ENCODE measurements at regions not wholly inside any gene's neighbourhood (a gene's known extent, or its start where the extent isn't known, plus 50 kb on each side); places are given as distances from the start of the nearest gene placed in this dataset.

DNA sequence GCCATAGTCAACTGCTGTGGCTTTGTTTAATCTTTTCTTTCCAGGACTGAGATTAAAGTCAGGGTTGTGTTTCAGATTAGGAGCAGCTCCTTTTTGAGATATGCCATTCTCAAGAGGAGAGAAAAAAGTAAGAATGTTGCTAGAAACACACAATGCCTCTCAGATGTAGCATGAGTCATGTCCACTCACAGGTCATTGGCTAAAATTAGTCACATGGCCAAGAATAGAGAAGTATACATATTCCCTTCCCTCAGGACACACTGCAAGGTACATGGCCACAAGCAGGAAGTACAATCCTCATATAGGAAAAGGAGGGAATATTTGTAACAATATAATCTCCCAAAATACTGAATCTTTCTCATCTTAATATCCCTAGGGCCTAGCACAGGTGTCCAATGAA lies 141.9 kb upstream of the PTBP2 start:
- TF ChIP-seq, protein P1, sequence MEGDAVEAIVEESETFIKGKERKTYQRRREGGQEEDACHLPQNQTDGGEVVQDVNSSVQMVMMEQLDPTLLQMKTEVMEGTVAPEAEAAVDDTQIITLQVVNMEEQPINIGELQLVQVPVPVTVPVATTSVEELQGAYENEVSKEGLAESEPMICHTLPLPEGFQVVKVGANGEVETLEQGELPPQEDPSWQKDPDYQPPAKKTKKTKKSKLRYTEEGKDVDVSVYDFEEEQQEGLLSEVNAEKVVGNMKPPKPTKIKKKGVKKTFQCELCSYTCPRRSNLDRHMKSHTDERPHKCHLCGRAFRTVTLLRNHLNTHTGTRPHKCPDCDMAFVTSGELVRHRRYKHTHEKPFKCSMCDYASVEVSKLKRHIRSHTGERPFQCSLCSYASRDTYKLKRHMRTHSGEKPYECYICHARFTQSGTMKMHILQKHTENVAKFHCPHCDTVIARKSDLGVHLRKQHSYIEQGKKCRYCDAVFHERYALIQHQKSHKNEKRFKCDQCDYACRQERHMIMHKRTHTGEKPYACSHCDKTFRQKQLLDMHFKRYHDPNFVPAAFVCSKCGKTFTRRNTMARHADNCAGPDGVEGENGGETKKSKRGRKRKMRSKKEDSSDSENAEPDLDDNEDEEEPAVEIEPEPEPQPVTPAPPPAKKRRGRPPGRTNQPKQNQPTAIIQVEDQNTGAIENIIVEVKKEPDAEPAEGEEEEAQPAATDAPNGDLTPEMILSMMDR (conservative IDR thresholded peaks at IDR 0.05; ENCODE audit: low read length): no peak
- no peak for TF ChIP-seq EZH2phosphoT487 (IDR thresholded peaks at IDR 0.05; ENCODE audit: borderline replicate concordance)
